ENCODE measurements at regions not wholly inside any gene's neighbourhood (a gene's known extent, or its start where the extent isn't known, plus 50 kb on each side); places are given as distances from the start of the nearest gene placed in this dataset.

GRCh38 chr13:50404116-50404515, 388.9 kb downstream of the KCNRG start:
- intact Hi-C loops (cut with DNase I) = no loop called here
- no peaks in the 10 kb centered on the region for H3K9me3 ChIP-seq
- WGBS, 3 donors = 87 to 98% (median 93%) methylated on average over 3 of the region's 3 CpGs
- DNase-seq = no peak
- no peaks in the 10 kb centered on the region for H3K4me1 ChIP-seq (ENCODE audit: insufficient read depth)
- no peaks in the 10 kb centered on the region for H3K27me3 ChIP-seq
- no peak overlapping the region for H3K4me3 ChIP-seq
- no peak overlapping the region for H3K27ac ChIP-seq
- TF ChIP-seq CTCF (IDR thresholded peaks at IDR 0.05) = no peak
- no peak for TF ChIP-seq POLR2A (IDR thresholded peaks at IDR 0.05)
- no peak for TF ChIP-seq EP300 (IDR thresholded peaks at IDR 0.05)
- H3K36me3 ChIP-seq = no peaks in the 10 kb centered on the region

- no peak for DNase-seq
- 75 to 84% (median 84%) methylated on average over 1 of the region's 1 CpG for WGBS, 3 donors
- TF ChIP-seq CTCF (IDR thresholded peaks at IDR 0.05) (no peak), EP300 (IDR thresholded peaks at IDR 0.05) (no peak), POLR2A (IDR thresholded peaks at IDR 0.05) (no peak)
- Histone ChIP-seq H3K27ac (no peak overlapping the region), H3K27me3 (no peaks in the 10 kb centered on the region), H3K4me1 (ENCODE audit: insufficient read depth) (no peaks in the 10 kb centered on the region), H3K36me3 (no peaks in the 10 kb centered on the region), H3K4me3 (no peak overlapping the region), H3K9me3 (no peaks in the 10 kb centered on the region)
- intact Hi-C loops (cut with DNase I) = no loop called here
Observed at GRCh38 chr13:50404769-50405168, 389.5 kb downstream of the KCNRG start.

GRCh38 chr13:50406831-50407230, 391.6 kb downstream of the KCNRG start:
- intact Hi-C loops (cut with DNase I) = no loop called here
- TF ChIP-seq POLR2A (IDR thresholded peaks at IDR 0.05) (no peak), EP300 (IDR thresholded peaks at IDR 0.05) (no peak), CTCF (IDR thresholded peaks at IDR 0.05) (no peak)

GRCh38 chr13:50408068-50408467, 392.8 kb downstream of the KCNRG start:
- intact Hi-C loops (cut with DNase I) = no loop called here
- 44 to 53% (median 52%) methylated on average over 3 of the region's 3 CpGs for WGBS, 3 donors
- no peaks in the 10 kb centered on the region for H3K4me1 ChIP-seq (ENCODE audit: insufficient read depth)

More at GRCh38 chr13:50406831-50407230, 391.6 kb downstream of the KCNRG start:
- Histone ChIP-seq H3K9me3 (no peaks in the 10 kb centered on the region), H3K27ac (no peak overlapping the region), H3K4me3 (no peak overlapping the region), H3K27me3 (no peaks in the 10 kb centered on the region), H3K36me3 (no peaks in the 10 kb centered on the region), H3K4me1 (ENCODE audit: insufficient read depth) (no peaks in the 10 kb centered on the region)
- WGBS, 3 donors = 89 to 98% (median 94%) methylated on average over 3 of the region's 3 CpGs
- no peak for DNase-seq

More at GRCh38 chr13:50408068-50408467, 392.8 kb downstream of the KCNRG start:
- TF ChIP-seq CTCF (IDR thresholded peaks at IDR 0.05) (no peak), POLR2A (IDR thresholded peaks at IDR 0.05) (no peak), EP300 (IDR thresholded peaks at IDR 0.05) (no peak)
- Histone ChIP-seq H3K4me3 (no peak overlapping the region), H3K36me3 (no peaks in the 10 kb centered on the region), H3K27me3 (no peaks in the 10 kb centered on the region), H3K27ac (no peak overlapping the region), H3K9me3 (no peaks in the 10 kb centered on the region)
- no peak for DNase-seq

All from ovary (tissue), 7 donors.